HG03520 (cell line): ENCODE measurements at regions not wholly inside any gene's neighbourhood (a gene's known extent, or its start where the extent isn't known, plus 50 kb on each side); places are given as distances from the start of the nearest gene placed in this dataset.

Experiments
- ATAC-seq: cut with Tn5 transposase; IDR thresholded peaks from one replicate; pipeline ENCODE4 v1.9.1; 2021; ENCODE audit warnings: mild to moderate bottlenecking, moderate library complexity; ENCODE audit not compliant: unreplicated experiment

DNA sequence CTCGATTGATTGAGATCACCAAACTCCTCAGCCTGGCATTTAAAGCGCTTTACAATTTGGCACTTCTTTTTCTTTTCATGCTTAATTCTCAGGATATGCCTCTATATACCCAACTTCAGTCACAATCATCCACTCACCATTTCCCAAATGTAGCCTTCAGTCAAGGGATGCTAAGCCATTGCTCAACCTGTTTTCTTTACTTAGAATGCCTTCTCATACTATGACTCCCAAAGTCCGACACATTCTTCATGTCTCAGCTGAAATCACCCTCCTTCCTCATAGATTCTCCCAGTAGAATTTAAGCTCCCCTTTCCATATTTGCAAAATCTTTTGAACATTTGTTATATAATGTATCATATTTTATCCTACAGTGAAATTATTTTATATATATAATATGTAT, 467.0 kb downstream of the LRIG3 start:
- no peak for ATAC-seq

DNA sequence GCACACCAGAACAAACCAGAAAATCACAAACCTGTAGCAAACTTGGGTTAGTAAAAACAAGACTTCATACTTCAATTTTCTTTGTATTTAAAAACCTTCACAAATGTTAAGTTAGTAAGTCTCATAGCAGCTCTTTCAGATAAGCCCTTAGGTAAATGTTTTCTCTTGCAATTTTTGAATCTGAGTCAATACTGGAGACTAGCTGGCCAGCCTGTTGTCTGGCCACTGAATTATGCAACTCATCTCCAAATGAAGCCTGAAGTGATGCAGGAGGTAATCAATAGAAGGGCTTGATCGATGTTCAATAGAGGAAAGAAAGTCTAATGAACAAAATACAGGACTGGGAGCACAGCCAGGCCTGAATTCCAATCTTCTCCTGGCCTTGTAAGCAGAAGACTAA, 465.2 kb downstream of the LRIG3 start:
- no peak for ATAC-seq

DNA sequence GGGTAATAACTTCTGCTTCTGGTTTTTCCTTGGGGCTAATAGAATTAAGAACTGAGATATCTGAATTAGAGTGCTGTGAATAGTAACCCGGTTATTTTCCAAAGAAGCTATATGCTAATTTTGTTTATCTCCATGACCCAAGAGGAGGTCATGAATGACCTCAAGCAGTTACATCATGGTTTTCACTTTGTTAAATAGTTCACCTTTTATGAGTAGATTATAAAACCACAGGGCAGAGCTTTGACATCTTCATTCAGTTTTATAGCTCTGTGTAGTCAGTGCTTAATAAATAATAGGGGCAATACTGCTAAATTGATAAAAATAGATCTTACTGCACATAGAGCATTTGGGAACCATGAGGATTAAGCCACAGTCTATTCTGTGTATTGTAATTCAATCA, 462.2 kb downstream of the LRIG3 start:
- ATAC-seq, result no peak

GRCh38 chr12:58459191-58459590, 461.1 kb downstream of the LRIG3 start:
- no peak for ATAC-seq

GRCh38 chr12:58463051-58463450, 457.3 kb downstream of the LRIG3 start:
- ATAC-seq, result no peak

DNA sequence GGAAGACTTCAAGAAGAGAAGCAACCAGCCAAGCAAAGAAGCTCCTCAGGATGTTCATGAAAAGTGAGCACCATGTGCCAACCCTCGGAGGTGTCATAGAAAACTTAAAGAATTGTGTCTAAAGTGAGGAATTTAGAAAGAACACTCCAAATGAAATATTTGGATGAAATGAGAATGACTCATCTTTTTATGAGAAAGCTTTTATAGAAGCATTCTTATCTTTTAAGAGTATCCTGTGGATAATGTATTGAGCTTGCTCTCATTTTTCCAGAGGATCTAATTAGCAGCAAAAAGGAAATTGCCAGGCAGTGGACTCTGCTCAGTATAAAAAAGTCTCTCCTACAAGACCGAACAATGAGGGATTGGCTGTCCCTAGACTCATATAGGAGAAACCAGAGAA, 454.9 kb downstream of the LRIG3 start:
- no peak for ATAC-seq

DNA sequence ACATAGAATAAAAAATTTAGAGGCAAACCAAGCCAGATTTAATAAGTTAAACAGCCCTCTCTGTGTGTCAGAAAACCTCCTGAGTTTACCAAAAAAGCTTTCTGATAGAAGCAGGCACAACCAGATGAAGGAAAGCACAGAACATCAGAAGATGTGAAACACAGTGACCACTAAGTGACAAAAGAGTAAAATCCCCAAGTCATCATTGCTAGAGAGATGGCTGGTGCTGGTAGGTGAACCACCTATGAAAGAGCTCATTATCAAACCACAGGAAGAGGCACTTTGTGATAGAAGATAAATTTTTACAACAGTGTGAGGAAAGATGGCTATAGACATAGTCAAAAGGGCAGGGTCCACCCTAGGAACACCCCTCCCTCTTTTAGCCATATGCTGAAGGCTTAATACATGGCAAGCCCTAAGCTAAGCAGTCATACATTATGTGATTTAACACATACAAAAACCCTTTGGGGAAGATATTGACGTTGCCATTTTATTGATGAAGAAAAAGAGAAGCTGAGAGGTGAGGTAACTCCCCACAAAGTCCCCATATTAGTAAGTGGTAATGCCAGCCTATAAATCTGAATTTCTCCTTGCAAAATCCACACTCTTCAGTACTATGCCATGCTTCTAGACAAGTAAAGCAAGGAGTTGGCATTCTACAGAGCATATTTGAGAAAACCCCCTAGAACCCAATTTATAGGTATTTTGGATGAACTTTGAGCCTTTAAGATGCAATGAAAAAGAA, 449.9 kb downstream of the LRIG3 start:
- ATAC-seq, result no peak

- no peak for ATAC-seq
These were observed 440.9 kb downstream of the LRIG3 start for GRCh38 chr12:58479401-58479800.

DNA sequence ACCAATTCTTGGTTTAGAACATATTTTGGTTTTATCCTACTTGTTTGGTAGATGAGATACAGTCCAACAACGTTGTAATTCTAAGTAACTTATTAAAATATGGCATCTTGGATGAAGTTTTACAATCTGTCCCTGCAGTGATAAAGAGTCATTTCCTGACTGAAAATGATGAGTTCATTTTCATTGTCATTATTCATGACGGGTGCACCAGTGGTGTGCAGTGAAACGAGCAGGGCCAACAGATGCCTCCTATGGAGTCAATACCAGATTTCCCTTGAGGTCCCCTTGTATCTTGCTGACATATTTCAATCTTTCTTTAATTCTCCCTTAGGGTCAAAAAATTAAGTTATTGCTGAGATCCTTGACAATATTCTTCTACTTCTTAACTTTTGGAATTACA, 438.5 kb downstream of the LRIG3 start:
- ATAC-seq, result no peak

DNA sequence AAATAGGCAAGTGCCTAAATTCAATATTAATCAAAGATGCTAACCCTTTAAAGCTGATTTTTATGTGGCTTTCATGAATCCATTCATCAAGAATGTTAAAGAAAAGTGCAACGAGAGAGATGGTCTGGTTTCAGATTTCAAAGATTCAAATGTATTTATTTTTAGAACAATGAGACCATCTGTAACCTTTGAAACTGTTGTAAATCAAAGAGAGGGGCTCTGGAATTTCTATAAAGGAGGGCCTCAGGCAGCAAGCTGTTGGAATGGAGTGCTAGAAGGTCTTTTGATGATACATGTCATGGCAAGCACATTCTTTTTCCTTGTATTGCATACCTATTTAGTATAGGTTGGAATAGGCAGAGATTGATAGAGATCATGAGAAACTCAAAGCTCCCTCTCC, 433.0 kb downstream of the LRIG3 start:
- ATAC-seq, result no peak

DNA sequence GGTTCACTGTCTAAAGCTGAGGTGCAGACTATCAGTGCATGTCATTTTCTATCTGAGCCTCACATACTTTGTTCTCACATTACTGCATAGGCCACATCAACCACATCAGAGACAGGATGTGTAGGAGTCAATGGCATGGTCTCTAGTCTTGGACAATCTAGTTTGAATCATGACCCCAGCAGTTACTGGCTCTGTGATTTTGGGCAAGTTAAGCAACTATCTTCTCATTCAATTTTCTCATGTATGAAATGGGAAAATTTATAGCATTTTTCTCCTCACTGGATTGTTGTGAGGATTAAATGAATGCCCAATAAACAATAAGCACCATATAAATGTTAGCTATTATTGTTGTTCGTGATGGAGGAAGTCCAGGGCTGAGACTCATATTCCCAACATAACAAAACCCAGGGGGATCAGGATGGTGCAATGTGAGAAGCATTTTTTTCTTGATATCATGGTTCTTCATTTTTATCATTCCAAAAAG, 432.6 kb downstream of the LRIG3 start:
- no peak for ATAC-seq

- no peak for ATAC-seq
These were observed 430.9 kb downstream of the LRIG3 start for GRCh38 chr12:58489394-58489793.

- ATAC-seq, result no peak
These were observed 429.0 kb downstream of the LRIG3 start for GRCh38 chr12:58491306-58491705.

DNA sequence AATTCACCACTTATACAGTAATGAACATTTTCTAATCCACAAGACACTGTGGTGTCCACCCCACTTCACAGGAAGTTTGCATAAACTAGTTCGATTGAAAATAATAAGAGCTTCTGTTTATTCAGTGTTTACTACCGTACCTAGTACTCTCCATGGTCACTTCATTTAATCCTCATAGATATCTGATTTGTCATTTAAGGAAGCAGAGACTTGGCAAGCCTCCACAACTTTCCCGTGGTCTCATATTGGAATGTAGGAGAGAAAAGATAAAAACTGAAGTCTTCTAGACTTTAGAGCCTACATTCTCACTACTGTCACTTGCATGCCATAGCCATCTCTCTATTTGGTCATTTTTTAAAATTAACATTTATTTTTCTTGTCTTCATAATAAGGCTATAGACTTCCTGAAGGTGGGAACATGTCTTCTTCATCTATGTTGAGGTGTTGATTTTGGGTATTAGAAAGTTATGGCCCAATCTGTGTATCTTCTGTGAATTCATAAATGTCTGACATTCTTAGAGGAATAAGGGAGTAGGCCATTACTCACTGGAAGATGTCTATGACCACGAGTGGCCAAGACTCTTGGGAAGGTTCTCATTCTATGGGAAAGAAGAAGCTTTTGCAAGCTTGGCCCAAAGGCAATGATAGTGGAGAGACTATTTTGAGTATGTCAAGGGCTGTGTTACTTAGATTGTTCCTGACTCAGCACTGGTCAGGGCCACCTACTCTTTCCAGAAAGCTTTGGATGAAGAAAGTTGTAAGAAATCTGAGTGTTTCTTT, 423.7 kb downstream of the LRIG3 start:
- ATAC-seq, result no peak

DNA sequence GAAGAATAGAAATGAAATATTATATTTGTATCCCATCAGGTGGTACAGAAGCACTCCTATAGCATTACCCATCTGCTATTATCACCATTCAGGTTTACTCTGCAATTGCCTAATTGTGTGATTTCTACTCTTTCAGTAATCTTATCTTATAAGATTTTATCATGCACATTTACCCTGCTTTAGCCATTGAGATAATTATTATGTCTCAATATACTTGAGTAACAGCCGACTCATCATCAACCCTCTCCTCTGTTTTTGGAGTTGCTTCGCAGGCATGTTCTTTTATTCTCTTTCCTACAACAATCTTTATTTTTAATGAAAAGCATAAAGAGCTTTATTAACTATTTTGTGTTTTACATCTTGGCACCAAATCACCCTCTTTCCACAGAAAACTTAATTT, 419.9 kb downstream of the LRIG3 start:
- no peak for ATAC-seq

- no peak for ATAC-seq
These were observed 418.1 kb downstream of the LRIG3 start for GRCh38 chr12:58502226-58502625.

DNA sequence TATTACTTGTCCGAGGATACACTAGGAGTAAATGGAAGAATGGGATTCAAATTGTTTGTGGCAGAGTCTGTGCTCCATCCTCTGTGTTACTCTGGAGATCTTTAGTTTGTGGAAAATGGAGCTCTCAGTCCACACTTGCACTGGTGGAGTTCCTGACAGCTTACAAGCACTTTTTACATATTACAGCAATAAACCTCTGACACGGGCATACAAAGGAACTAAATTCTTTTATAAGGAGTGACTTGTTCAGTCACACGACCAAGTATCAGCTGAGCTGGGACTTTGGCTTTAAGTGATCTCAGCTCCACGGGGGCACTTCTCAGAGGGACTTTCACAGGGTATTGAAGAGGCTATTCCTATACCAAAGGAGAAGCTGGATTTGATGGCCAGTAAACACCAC, 417.5 kb downstream of the LRIG3 start:
- no peak for ATAC-seq

DNA sequence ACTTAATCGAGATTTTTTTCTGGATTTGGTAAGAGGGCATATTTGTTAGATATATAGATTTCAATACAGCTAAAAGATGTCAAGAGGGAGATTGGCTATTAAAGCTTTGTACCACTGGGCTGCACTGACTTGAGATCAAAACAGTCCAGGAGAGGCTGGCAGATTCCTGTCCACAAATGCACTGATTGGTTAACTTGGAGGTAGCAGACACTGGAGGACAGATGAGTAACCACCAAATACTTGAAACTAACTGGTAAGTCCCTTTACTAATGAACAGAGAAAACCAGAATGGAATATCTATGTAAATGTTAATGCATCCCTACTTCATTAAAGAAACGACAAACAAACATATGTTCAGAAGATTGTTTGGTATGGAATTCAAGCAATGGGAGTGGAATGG, 416.6 kb downstream of the LRIG3 start:
- ATAC-seq, result no peak

DNA sequence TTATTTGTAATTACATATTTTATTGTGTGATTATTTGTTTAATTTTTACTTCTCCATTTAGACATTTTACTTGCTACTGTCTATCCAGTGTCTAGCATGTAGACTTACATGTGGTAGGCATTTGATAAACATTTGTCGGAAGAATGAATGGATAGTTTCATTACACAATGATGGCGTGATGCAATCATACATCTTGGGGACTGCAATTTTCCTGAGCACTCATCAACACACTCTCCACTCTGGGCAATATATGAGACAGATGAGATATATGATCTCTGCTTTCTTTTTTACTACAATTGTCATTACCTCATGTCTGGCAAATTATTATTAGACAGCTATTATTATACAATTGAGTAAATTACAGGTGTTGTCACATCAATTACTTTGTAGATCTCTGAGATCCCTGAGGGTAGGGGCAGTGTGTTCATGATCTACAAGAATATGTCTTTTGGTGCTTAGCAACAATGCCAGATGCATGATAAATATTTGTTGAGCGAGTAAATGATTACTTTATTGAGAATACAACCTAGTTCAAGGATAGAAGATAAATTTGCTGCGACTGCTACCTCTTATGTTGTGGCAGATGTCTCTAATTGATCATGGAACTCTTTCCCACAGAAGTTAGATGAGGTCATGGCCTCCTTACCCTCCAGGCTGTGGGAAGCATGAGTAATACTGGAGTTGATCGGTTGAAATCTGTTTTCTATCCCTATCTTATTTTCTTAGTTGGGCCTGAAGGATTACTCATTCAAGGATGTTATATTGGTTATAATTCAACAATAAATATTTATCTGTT, 416.0 kb downstream of the LRIG3 start:
- no peak for ATAC-seq

GRCh38 chr12:58509116-58509885, 411.0 kb downstream of the LRIG3 start:
- ATAC-seq, result no peak

- ATAC-seq, result no peak
These were observed 406.9 kb downstream of the LRIG3 start for GRCh38 chr12:58513301-58513834.
